ENCODE measurements at regions not wholly inside any gene's neighbourhood (a gene's known extent, or its start where the extent isn't known, plus 50 kb on each side); places are given as distances from the start of the nearest gene placed in this dataset.
"Not testable (repeated sequence)": the region's sequence is repeated elsewhere in the genome, so short reads cannot be mapped to it uniquely, and the experiment has no call there.

- not testable (repeated sequence) for DNase-seq (ENCODE audit: low read depth)
Measured at GRCh38 chr5:128730021-128730420, 192.0 kb upstream of the FBN2 start.

GRCh38 chr5:128735656-128736055 lies 197.6 kb upstream of the FBN2 start:
- not testable (repeated sequence) for DNase-seq (ENCODE audit: low read depth)

GRCh38 chr5:128736553-128736952 lies 198.5 kb upstream of the FBN2 start:
- no peak for DNase-seq (ENCODE audit: low read depth)

GRCh38 chr5:128749136-128749898 lies 211.3 kb upstream of the FBN2 start:
- DNase-seq (ENCODE audit: low read depth), result no peak

- no peak for DNase-seq (ENCODE audit: low read depth)
Measured at GRCh38 chr5:128750155-128750554, 212.1 kb upstream of the FBN2 start.

GRCh38 chr5:128757196-128757959 lies 207.9 kb upstream of the SLC27A6 start:
- DNase-seq (ENCODE audit: low read depth), result no peak

- no peak for DNase-seq (ENCODE audit: low read depth)
Measured at GRCh38 chr5:128762661-128763306, 202.5 kb upstream of the SLC27A6 start.

GRCh38 chr5:128763321-128763720 lies 202.0 kb upstream of the SLC27A6 start:
- no peak for DNase-seq (ENCODE audit: low read depth)

- no peak for DNase-seq (ENCODE audit: low read depth)
Measured at GRCh38 chr5:128764601-128765310, 200.5 kb upstream of the SLC27A6 start.

- no peak for DNase-seq (ENCODE audit: low read depth)
Measured at GRCh38 chr5:128765448-128766061, 199.7 kb upstream of the SLC27A6 start.

- no peak for DNase-seq (ENCODE audit: low read depth)
Measured at GRCh38 chr5:128766406-128766805, 198.9 kb upstream of the SLC27A6 start.

GRCh38 chr5:128770907-128771306 lies 194.4 kb upstream of the SLC27A6 start:
- no peak for DNase-seq (ENCODE audit: low read depth)

GRCh38 chr5:128772356-128772755 lies 192.9 kb upstream of the SLC27A6 start:
- no peak for DNase-seq (ENCODE audit: low read depth)

- no peak for DNase-seq (ENCODE audit: low read depth)
Measured at GRCh38 chr5:128773378-128773777, 191.9 kb upstream of the SLC27A6 start.

- no peak for DNase-seq (ENCODE audit: low read depth)
Measured at GRCh38 chr5:128774605-128775004, 190.7 kb upstream of the SLC27A6 start.

GRCh38 chr5:128775558-128775957 lies 189.7 kb upstream of the SLC27A6 start:
- no peak for DNase-seq (ENCODE audit: low read depth)

GRCh38 chr5:128777052-128777451 lies 188.2 kb upstream of the SLC27A6 start:
- no peak for DNase-seq (ENCODE audit: low read depth)

- DNase-seq (ENCODE audit: low read depth), result no peak
Measured at GRCh38 chr5:128778474-128778873, 186.8 kb upstream of the SLC27A6 start.

GRCh38 chr5:128782446-128782845 lies 182.8 kb upstream of the SLC27A6 start:
- peak; percentile 90 for DNase-seq (ENCODE audit: low read depth)

GRCh38 chr5:128784726-128785125 lies 180.6 kb upstream of the SLC27A6 start:
- DNase-seq (ENCODE audit: low read depth), result no peak

- DNase-seq (ENCODE audit: low read depth), result no peak
Measured at GRCh38 chr5:128791312-128791711, 174.0 kb upstream of the SLC27A6 start.

- DNase-seq (ENCODE audit: low read depth), result no peak
Measured at GRCh38 chr5:128796506-128796905, 168.8 kb upstream of the SLC27A6 start.
